Ishikawa (cell line): ENCODE measurements at regions not wholly inside any gene's neighbourhood (a gene's known extent, or its start where the extent isn't known, plus 50 kb on each side); places are given as distances from the start of the nearest gene placed in this dataset.

Experiments used
- CEBPB ChIP-seq: IDR thresholded peaks from 2 replicates; pipeline ENCODE4 v1.6.1; 2012
- CREB1 ChIP-seq: IDR thresholded peaks from 2 replicates; pipeline ENCODE4 v1.6.1; 2012; ENCODE audit warnings: low read depth
- EGR1 ChIP-seq: IDR thresholded peaks from 2 replicates; pipeline ENCODE4 v1.6.1; 2012
- EP300 ChIP-seq: IDR thresholded peaks from 2 replicates; pipeline ENCODE4 v1.6.1; 2012; ENCODE audit warnings: borderline replicate concordance
- FOXM1 ChIP-seq: IDR thresholded peaks from 2 replicates; pipeline ENCODE4 v1.6.1; 2012; ENCODE audit warnings: low read depth, borderline replicate concordance
- NFIC ChIP-seq: IDR thresholded peaks from 2 replicates; pipeline ENCODE4 v1.6.1; 2012
- RAD21 ChIP-seq: IDR thresholded peaks from 2 replicates; pipeline ENCODE4 v1.6.1; 2012; ENCODE audit warnings: low read depth
- TAF1 ChIP-seq: IDR thresholded peaks from 2 replicates; pipeline ENCODE4 v1.6.1; 2012; ENCODE audit warnings: low read depth, mild to moderate bottlenecking
- TCF12 ChIP-seq: IDR thresholded peaks from 2 replicates; pipeline ENCODE4 v1.6.1; 2012; ENCODE audit warnings: low read depth
- TEAD4 ChIP-seq: IDR thresholded peaks from 2 replicates; pipeline ENCODE4 v1.6.1; 2012
- YY1 ChIP-seq: IDR thresholded peaks from 2 replicates; pipeline ENCODE4 v1.6.1; 2012; ENCODE audit warnings: low read depth
- ZBTB7A ChIP-seq: IDR thresholded peaks from 2 replicates; pipeline ENCODE4 v1.6.1; 2012; ENCODE audit warnings: low read depth
- TF ChIP-seq, protein P1 (sequence below): IDR thresholded peaks from 2 replicates; pipeline ENCODE4 v1.6.1; 2012; ENCODE audit warnings: low read depth, mild to moderate bottlenecking
- TF ChIP-seq, protein P2 (sequence below): IDR thresholded peaks from 2 replicates; pipeline ENCODE4 v1.6.1; 2012
- TF ChIP-seq, protein P3 (sequence below): IDR thresholded peaks from 2 replicates; pipeline ENCODE4 v1.6.1; 2012

DNA sequence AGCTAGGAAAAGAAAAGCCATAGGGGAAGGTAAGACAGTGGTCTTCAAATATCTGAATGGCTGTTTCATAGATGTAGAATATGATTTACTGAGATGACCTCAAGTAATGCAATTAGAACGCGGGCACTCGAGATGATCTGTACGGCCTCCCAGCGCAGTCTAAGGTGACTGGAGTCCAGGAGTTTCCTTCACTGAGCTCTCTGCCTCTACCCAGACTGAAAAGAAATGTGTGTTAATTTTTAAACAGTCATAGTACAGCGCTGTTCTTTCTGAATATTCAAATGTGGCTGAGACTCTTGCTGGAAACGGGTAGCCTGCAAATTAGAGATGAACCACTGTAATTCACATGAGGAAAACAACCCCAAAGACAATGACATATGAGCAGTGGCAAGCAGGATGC is 562.4 kb upstream of the AUTS2 start:
- TF ChIP-seq EGR1, result no peak
- no peak for TF ChIP-seq YY1
- TF ChIP-seq TEAD4, result no peak
- TF ChIP-seq ZBTB7A, result no peak
- no peak for TF ChIP-seq FOXM1
- TF ChIP-seq, protein P1, sequence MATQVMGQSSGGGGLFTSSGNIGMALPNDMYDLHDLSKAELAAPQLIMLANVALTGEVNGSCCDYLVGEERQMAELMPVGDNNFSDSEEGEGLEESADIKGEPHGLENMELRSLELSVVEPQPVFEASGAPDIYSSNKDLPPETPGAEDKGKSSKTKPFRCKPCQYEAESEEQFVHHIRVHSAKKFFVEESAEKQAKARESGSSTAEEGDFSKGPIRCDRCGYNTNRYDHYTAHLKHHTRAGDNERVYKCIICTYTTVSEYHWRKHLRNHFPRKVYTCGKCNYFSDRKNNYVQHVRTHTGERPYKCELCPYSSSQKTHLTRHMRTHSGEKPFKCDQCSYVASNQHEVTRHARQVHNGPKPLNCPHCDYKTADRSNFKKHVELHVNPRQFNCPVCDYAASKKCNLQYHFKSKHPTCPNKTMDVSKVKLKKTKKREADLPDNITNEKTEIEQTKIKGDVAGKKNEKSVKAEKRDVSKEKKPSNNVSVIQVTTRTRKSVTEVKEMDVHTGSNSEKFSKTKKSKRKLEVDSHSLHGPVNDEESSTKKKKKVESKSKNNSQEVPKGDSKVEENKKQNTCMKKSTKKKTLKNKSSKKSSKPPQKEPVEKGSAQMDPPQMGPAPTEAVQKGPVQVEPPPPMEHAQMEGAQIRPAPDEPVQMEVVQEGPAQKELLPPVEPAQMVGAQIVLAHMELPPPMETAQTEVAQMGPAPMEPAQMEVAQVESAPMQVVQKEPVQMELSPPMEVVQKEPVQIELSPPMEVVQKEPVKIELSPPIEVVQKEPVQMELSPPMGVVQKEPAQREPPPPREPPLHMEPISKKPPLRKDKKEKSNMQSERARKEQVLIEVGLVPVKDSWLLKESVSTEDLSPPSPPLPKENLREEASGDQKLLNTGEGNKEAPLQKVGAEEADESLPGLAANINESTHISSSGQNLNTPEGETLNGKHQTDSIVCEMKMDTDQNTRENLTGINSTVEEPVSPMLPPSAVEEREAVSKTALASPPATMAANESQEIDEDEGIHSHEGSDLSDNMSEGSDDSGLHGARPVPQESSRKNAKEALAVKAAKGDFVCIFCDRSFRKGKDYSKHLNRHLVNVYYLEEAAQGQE, result no peak
- TF ChIP-seq, protein P2, sequence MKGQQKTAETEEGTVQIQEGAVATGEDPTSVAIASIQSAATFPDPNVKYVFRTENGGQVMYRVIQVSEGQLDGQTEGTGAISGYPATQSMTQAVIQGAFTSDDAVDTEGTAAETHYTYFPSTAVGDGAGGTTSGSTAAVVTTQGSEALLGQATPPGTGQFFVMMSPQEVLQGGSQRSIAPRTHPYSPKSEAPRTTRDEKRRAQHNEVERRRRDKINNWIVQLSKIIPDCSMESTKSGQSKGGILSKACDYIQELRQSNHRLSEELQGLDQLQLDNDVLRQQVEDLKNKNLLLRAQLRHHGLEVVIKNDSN, result no peak
- no peak for TF ChIP-seq NFIC
- TF ChIP-seq RAD21, result no peak
- no peak for TF ChIP-seq TAF1
- no peak for TF ChIP-seq CEBPB
- TF ChIP-seq CREB1, result no peak
- TF ChIP-seq TCF12, result no peak
- no peak for TF ChIP-seq EP300
- TF ChIP-seq, protein P3, sequence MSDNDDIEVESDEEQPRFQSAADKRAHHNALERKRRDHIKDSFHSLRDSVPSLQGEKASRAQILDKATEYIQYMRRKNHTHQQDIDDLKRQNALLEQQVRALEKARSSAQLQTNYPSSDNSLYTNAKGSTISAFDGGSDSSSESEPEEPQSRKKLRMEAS, result no peak

DNA sequence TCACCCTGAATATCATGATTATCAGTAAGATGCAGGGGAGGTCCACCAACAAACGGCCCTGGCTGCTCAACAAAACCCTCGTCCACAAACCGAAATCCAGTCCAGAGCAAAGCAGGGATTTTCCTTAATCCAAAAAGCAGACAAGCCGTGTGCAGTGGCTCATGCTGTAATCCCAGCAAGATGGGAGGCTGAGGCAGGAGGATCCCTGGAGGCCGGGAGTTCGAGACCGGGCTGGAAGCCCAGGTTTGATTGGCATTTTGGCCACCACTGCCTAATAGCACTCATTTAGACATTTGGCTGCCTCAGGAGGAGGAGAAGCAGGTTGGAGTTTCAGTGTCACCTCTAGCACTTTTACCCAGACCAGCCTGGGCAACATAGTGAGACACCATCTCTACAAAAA is 562.0 kb upstream of the AUTS2 start:
- TF ChIP-seq, protein P1, result no peak
- TF ChIP-seq FOXM1, result no peak
- TF ChIP-seq RAD21, result no peak
- TF ChIP-seq TEAD4, result no peak
- TF ChIP-seq, protein P3, result no peak
- TF ChIP-seq, protein P2, result no peak
- TF ChIP-seq YY1, result no peak
- TF ChIP-seq EGR1, result no peak
- no peak for TF ChIP-seq TCF12
- TF ChIP-seq TAF1, result no peak
- no peak for TF ChIP-seq NFIC
- no peak for TF ChIP-seq CEBPB
- TF ChIP-seq EP300, result no peak
- TF ChIP-seq CREB1, result no peak
- TF ChIP-seq ZBTB7A, result no peak

DNA sequence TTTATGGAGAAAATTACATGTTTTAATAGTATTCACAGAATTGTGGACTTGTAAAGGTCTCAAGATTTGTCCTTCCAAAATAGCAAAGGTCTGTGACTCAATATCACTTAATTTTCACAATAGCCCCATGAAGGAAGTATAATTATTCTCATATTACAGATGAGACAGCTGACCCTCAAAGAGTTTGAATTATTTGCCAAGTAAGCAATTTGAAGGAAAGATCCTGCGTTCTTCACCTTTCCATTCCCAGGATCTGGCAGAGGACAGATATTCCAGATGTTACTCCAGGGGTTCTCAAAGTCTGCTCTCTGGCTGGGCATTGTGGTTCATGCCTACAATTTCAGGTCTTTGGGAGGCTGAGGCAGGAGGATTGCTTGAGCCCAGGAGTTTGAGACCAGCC is 559.4 kb upstream of the AUTS2 start:
- no peak for TF ChIP-seq FOXM1
- TF ChIP-seq, protein P1, result no peak
- no peak for TF ChIP-seq CREB1
- no peak for TF ChIP-seq CEBPB
- no peak for TF ChIP-seq TCF12
- TF ChIP-seq EGR1, result no peak
- TF ChIP-seq NFIC, result no peak
- TF ChIP-seq, protein P3, result no peak
- TF ChIP-seq YY1, result no peak
- TF ChIP-seq EP300, result no peak
- no peak for TF ChIP-seq ZBTB7A

DNA sequence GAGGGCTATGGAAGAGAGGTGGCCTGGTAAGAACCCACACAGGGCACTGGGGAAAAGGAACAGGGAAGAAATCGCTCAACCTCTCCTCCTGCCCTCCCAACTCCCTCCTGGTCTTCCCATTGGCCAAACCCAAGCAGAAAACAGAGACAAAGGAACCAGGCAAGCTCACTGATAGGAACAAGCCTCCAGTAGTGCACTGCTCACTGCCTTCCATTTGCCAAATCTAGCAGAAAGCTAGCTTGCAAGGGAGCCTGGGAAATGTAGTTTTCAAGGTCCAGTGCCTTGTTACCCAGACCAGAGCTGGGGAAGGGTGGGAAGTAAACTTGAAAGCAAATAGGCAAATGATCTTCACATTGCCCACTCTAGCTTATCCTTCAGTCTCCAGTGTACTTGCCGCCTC is 556.1 kb upstream of the AUTS2 start:
- TF ChIP-seq, protein P1, result no peak
- TF ChIP-seq, protein P2, result no peak
- TF ChIP-seq NFIC, result no peak
- no peak for TF ChIP-seq ZBTB7A
- TF ChIP-seq, protein P3, result no peak
- no peak for TF ChIP-seq FOXM1
- no peak for TF ChIP-seq CEBPB
- TF ChIP-seq RAD21, result no peak
- TF ChIP-seq EP300, result no peak
- no peak for TF ChIP-seq CREB1
- TF ChIP-seq EGR1, result no peak
- TF ChIP-seq TCF12, result no peak
- no peak for TF ChIP-seq YY1
- no peak for TF ChIP-seq TAF1
- TF ChIP-seq TEAD4, result no peak
